ENCODE measurements at regions not wholly inside any gene's neighbourhood (a gene's known extent, or its start where the extent isn't known, plus 50 kb on each side); places are given as distances from the start of the nearest gene placed in this dataset.

GRCh38 chr3:103056542-103056941 lies 621.7 kb downstream of the ZPLD1 start:
- DNase-seq (ENCODE audit: low read depth in 2 of 2) = no peak

GRCh38 chr3:103057003-103057402 lies 622.2 kb downstream of the ZPLD1 start:
- DNase-seq (ENCODE audit: low read depth in 2 of 2) = no peak

DNA sequence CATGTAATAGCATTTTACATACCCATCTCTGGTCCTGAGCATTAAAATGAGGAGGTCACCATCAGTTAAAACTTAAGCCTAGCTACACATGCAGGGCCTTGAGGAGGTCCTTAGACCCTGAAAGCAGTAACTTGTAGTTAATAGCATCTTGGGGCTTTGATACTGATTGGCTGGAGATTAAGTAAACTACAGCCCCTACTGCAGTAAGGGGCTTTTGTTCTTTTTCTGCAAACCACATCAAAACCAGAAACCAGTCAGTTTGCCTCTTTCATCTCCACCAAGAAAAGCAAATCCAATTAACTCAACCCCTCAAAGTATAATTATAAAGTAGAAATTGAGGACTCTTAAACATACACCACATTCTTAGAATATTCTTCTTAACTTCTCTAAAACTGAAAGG lies 622.7 kb downstream of the ZPLD1 start:
- no peak for DNase-seq (ENCODE audit: low read depth in 2 of 2)

DNA sequence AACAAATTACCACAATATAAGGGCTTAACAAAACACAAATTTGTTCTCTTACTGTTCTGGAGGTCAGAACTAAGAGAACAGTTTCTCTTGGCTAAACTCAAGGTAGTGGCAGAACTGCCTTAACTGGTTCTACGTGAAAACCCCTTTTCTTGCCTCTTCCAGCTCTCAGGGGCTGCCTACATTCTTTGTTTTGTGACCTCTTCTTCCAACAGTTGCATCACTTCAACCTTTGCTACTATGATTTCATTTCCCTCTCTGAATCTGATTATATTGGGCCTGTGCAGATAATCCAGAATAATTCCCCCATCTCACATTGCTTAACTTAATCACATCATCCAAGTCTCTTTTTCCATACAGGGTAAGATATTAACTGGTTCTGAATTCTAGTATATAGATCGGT lies 624.6 kb downstream of the ZPLD1 start:
- no peak for DNase-seq (ENCODE audit: low read depth in 2 of 2)

- no peak for DNase-seq (ENCODE audit: low read depth in 2 of 2)
Measured at GRCh38 chr3:103060242-103060641, 625.4 kb downstream of the ZPLD1 start.

- no peak for DNase-seq (ENCODE audit: low read depth in 2 of 2)
Measured at GRCh38 chr3:103067963-103068362, 633.1 kb downstream of the ZPLD1 start.

DNA sequence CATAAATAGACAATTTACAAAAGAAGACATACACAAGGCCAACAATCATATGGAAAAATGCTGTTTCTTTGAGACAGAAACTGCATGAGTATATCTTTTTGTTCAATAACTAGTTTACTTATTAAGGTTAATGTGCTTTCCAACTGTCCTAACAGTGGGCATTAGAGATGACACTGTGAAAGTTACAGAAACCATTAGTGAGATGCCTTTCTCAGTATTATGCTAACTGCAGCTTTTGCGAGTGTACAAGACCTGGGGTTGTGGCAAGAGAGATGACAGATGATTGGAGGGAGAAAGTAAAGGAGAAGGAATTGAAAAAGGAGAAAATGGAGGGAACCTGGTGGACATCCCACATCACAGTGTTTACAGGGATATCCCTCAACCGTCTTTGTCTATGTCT lies 640.5 kb downstream of the ZPLD1 start:
- DNase-seq (ENCODE audit: low read depth in 2 of 2) = no peak

DNA sequence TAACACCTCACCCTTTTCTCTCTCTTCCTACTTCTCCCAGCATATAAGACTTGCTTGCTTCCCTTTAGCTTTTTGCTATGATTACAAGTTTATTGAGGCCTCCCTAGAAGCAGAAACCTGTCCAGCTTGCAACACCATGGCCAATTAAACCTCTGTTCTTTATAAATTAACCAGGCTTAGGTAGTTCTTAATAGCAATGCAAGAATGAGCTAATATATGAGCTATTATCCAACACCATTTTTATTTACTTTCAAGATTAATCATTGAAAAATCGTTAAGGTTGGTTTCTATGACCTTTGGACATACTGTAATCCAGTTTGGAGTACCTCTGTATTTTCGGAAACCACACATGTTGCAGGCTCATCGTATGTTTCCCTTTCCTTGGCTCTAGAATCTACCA lies 643.1 kb downstream of the ZPLD1 start:
- DNase-seq (ENCODE audit: low read depth in 2 of 2) = no peak

DNA sequence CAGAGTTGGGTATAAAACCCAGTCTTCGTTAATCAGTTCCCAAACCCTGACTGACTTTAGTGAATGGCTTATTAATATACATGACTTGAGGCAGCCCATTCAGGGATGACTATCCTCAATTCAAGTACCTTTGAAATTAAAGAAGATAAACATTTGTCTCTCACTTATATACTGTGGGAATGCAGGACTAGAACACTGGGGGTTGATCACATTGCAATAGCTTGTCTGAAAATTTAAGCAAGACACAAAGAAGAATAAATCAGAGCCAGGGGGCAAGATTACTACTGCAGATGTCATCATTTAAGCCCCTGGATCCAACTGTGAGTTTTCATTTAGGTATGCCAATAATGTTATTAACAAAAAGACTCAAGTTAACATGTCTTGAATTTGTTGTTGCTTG lies 647.7 kb downstream of the ZPLD1 start:
- no peak for DNase-seq (ENCODE audit: low read depth in 2 of 2)

- DNase-seq (ENCODE audit: low read depth in 2 of 2) = no peak
Measured at GRCh38 chr3:103083848-103084631, 649.2 kb downstream of the ZPLD1 start.

GRCh38 chr3:103085465-103085864 lies 650.6 kb downstream of the ZPLD1 start:
- DNase-seq (ENCODE audit: low read depth in 2 of 2) = no peak

GRCh38 chr3:103089758-103090157 lies 654.9 kb downstream of the ZPLD1 start:
- no peak for DNase-seq (ENCODE audit: low read depth in 2 of 2)

- no peak for DNase-seq (ENCODE audit: low read depth in 2 of 2)
Measured at GRCh38 chr3:103105206-103105605, 670.4 kb downstream of the ZPLD1 start.

DNA sequence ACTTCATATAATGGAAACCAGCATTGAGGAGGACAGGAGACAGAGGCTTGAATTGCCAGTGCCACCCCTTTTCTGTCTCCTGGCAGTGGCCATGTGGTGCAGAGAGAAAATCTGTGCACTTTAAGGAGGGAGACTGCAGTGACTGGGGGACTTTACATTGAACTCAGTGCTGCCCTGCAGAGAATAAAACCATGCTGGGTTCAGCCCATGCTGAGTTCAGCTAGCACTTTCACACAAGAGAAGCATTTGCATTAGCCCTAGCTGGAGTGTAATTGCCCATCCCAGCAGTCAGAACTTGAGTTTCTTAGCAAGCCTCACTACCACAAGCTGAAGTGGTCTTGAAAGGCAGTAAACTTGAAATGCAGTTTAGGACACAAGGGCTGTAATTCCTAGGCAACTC lies 677.5 kb downstream of the ZPLD1 start:
- no peak for DNase-seq (ENCODE audit: low read depth in 2 of 2)

GRCh38 chr3:103126115-103126514 lies 691.3 kb downstream of the ZPLD1 start:
- DNase-seq (ENCODE audit: low read depth in 2 of 2) = no peak

DNA sequence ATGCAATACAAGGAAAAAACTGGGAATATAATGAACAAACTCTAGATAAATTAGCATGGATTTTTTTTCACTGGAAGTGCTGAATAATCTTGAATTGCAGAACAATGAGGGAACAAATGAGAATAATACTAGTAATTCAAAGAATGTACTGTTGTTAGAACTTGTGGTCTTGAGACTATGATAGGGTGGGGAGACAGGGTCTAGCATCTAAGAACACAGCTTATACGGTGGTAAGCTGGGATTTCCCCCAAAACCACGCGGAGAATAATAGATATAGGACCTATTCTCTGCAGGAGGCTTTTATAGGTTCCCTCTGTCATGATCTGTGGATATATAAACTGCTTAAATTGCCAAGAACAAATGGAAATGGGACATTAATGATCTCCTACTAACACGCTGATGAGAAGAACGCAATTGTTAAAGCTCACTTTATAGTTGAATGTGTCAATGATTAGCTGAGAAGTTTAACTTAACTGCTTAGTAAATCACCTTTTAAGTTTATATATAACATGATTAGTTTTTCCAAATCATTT lies 692.3 kb downstream of the ZPLD1 start:
- DNase-seq (ENCODE audit: low read depth in 2 of 2) = no peak

- no peak for DNase-seq (ENCODE audit: low read depth in 2 of 2)
Measured at GRCh38 chr3:103127737-103128136, 692.9 kb downstream of the ZPLD1 start.

DNA sequence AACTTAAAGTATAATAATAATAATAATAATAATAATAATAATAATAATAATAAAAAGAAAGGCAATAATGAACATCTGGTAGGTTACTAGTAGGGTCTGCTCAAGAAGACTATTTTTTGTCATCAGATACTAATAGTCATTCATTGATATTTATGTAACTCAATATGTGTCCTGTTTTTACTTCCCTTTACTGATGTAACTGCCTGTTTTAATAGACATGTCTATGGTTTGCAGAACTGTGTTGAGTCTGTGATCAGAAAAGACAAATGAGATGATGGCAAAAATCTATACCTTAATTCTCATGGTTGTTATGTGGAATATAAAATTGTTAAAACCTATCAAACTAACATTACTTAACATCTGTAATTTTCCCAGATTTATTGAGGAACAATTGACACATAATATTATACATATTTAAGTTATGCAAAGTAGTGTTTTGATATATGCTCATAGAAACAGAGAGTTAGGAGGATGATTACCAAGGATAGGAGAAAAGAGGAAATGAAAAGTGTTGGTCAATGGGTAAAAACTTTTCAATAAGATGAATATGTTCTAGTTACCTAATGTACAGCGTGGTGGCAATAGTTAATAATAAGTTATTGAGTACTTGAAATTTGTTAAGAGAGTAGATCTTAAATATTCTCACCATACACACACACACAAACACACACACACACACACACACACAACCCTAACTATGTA lies 699.4 kb downstream of the ZPLD1 start:
- DNase-seq (ENCODE audit: low read depth in 2 of 2) = no peak

- no peak for DNase-seq (ENCODE audit: low read depth in 2 of 2)
Measured at GRCh38 chr3:103136621-103137020, 701.8 kb downstream of the ZPLD1 start.

GRCh38 chr3:103137830-103138229 lies 703.0 kb downstream of the ZPLD1 start:
- DNase-seq (ENCODE audit: low read depth in 2 of 2) = no peak

DNA sequence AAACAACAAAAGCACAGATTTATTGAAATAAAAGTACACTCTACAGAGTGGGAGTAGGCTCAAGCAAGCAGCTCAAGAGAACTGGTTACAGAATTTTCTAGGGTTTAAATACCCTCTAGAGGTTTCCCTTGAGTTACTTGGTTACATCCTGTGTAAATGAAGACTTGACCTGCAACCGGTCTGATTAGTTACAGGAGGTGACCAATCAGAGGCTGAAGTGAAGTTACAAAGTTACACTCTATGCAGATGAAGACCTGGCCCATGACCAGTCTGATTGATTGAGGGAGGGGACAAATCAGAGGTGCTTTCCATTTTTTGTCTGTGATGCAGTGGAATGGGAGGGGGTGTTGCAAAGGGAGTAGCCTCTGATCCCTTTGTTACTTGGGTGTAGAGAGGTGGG lies 723.4 kb downstream of the ZPLD1 start:
- no peak for DNase-seq (ENCODE audit: low read depth in 2 of 2)

DNA sequence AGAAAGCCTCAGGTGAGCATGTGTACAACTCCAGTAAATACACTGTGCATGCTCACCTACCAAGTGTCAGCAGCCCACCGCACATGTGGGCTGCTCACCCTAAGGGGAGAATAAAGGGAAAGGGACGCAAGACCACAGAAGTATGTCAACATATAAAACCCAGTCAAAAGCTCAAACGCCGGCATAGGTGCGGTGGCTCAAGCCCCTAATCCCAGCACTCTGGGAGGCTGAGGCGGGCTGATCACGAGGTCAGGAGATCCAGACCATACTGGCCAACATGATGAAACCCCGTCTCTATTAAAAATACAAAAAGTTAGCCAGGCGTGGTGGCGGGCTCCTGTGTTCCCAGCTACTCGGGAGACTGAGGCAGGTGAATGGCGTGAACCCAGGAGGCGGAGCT lies 732.1 kb downstream of the ZPLD1 start:
- no peak for DNase-seq (ENCODE audit: low read depth in 2 of 2)

GRCh38 chr3:103167850-103168249 lies 733.0 kb downstream of the ZPLD1 start:
- DNase-seq (ENCODE audit: low read depth in 2 of 2) = no peak

Measured in stimulated activated CD8-positive, alpha-beta memory T cell treated with anti-CD3 and anti-CD28 coated beads, Interleukin-2, amount 100 ng/mL, for 48 hours (primary cell).